GM12874 (cell line): ENCODE measurements at regions not wholly inside any gene's neighbourhood (a gene's known extent, or its start where the extent isn't known, plus 50 kb on each side); places are given as distances from the start of the nearest gene placed in this dataset.

Experiments
- CTCF ChIP-seq: IDR thresholded peaks from 2 replicates; pipeline ENCODE4 v1.5.1; 2011; ENCODE audit warnings: low read depth, mild to moderate bottlenecking, control low read depth, low read length, moderate library complexity; ENCODE audit not compliant: insufficient read depth

DNA sequence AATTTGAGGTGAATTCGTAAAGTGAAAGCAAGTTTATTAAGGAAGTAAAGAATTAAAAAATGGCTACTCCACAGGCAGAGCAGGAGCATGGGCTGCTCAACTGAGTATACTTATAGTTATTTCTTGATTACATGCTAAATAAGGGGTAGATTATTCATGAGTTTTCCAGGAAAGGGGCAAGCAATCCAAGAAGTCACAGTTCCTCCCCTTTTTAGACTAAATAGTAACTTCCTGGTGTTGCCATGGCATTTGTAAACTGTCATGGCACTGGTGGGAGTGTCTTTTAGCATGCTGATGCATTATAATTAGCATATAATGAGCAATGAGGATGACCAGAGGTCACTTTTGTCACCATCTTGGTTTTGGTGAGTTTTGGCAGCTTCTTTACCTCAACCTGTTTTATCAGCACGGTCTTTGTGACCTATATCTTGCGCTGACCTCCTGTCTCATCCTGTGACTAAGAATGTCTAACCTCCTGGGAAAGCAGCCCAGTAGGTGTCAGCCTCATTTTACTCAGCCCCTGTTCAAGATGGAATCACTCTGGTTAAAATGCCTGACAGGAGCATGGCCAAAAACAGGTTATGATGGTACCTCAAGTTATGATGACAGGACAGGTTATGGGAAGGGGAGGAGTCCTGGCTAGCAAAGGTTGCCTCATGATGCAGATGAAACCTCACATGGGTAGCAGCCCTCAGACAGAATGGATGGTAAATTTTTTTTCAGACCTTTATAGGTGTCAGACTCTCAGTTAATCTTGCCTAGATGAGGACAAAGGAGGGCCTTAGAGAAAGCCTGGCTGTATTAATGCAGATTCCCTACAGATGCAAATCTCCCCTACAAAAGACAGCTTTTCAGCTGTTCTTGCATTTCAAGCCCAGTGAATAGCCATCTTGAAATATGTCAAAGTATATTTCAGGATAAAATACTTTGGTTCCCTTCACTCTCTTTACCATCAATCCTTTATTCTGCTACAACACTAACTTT, 49.7 kb downstream of the SIPA1L2 start:
- TF ChIP-seq CTCF = no peak

GRCh38 chr1:232579466-232579865, 50.5 kb downstream of the SIPA1L2 start:
- no peak for TF ChIP-seq CTCF

- no peak for TF ChIP-seq CTCF
These were observed 51.2 kb downstream of the SIPA1L2 start for GRCh38 chr1:232578651-232579195.

- no peak for TF ChIP-seq CTCF
These were observed 52.2 kb downstream of the SIPA1L2 start for GRCh38 chr1:232577772-232578171.

- TF ChIP-seq CTCF = no peak
These were observed 53.4 kb downstream of the SIPA1L2 start for GRCh38 chr1:232576537-232576936.

GRCh38 chr1:232575763-232576040, 54.2 kb downstream of the SIPA1L2 start:
- no peak for TF ChIP-seq CTCF

DNA sequence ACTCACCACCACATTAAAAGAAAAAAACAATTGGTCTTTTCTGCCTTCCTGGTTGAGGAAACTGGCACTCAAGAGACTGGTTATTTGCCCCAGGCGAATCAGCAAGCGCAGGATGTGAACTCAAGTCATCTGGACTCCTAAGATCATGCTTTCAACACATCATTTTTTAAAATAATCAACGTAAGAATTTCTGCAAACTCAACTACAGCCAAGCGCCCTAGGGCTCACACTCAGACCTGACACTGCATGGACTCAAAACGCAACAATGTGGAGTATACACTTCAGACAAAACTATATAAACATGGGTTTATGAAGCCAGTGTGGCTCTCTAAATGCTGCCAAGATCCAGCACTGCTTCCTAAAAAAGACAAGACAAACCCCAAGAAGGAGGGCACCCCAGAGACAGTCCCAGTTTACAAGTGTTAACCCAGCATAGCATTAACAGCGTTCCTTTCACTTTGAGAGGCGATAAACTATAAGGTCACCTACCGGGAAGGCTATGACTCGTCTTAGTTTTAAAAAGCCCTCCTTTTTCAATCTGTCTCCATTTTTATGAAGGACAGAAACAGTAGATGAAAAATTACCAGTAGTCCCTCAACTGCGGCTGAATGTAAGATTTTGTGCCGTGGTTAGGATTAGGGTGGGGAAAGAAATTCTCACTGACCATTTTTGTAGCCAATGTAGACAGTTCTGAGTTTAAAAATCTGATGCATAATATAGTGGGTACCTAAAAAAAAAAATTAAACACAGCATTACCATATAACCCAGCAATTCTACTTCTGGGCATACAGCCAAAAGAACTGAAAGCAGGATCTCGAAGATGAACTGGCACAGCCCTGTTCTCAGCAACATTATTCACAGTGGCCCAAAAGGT, 54.8 kb downstream of the SIPA1L2 start:
- no peak for TF ChIP-seq CTCF
